ENCODE measurements at regions not wholly inside any gene's neighbourhood (a gene's known extent, or its start where the extent isn't known, plus 50 kb on each side); places are given as distances from the start of the nearest gene placed in this dataset.

- no peak for TF ChIP-seq CTCF (IDR thresholded peaks at IDR 0.05)
- no peak for TF ChIP-seq POLR2A (IDR thresholded peaks at IDR 0.05)
These were observed 129.6 kb upstream of the POU2AF2 start for GRCh38 chr11:111115890-111116289.

All from testis (tissue), 2 donors.